HG02588 (cell line): ENCODE measurements at regions not wholly inside any gene's neighbourhood (a gene's known extent, or its start where the extent isn't known, plus 50 kb on each side); places are given as distances from the start of the nearest gene placed in this dataset.

Experiments
- ATAC-seq: cut with Tn5 transposase; IDR thresholded peaks from one replicate; pipeline ENCODE4 v1.9.1; 2021; ENCODE audit warnings: mild to moderate bottlenecking, moderate library complexity; ENCODE audit not compliant: unreplicated experiment

DNA sequence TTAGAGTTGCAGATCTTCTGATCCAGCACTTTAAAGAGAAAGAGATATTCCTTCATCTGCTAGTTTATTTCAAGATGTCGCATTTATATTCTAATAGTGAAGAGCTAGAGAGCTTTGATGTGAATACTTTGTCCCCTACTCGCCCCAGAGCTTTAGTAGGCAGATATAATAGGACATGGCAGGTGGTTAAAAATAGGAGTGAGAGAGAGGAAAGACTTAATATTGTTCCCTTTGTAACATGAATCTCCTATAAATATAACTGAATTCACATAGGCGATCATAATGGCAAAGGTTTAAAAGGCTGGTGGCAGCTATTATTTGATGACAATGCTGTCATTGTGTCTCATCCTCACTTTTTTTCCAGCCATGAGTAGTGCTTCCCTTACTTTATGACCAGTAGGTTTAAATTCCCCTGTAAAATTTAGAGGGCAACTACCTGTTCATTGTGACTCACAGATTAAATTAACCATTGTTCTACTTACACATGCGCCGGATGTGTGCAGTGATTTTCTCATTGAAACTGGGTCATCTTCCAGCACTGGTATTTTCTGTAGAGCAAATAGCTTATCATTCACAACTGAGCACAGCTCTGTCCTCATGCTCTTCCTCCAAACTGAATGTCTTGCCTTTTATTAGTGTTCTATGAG is 906.7 kb upstream of the CELF2 start:
- ATAC-seq, result no peak

DNA sequence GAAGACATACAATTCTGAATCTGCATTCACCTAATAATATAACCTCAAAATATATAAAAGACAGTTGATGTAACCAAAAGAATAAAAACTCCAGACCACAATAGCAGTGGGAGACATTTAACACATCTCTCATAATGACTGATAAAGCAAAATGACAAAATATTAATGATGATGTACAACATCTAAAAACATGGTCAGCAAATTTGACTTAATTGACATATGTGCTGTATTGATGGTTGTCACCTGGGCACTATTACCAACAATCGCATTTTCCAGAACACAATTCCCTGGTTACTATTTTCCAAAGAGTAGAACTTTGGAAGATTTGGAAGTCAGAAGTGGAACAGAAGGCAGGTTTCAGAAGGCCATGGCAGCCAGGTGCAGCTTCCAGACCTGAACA is 899.5 kb upstream of the CELF2 start:
- ATAC-seq, result no peak

DNA sequence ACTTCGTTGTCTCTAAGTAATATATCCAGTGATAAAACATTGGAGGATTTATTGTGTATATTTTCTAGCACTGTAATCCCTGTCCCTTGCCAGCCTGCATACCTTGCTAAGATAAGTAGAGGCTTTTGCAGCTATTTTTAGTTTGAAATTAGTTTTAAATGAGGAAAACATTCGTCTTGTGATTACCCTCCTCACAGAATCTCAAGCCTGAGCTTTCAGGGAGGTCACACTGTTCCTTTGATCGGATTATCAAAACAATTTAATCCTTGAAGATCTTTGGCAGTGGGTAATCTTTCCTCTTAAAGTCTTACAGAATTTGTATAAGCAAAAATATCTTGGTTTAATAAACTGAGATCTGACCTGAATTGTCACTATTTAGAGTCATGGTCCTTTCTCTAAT is 897.0 kb upstream of the CELF2 start:
- no peak for ATAC-seq

DNA sequence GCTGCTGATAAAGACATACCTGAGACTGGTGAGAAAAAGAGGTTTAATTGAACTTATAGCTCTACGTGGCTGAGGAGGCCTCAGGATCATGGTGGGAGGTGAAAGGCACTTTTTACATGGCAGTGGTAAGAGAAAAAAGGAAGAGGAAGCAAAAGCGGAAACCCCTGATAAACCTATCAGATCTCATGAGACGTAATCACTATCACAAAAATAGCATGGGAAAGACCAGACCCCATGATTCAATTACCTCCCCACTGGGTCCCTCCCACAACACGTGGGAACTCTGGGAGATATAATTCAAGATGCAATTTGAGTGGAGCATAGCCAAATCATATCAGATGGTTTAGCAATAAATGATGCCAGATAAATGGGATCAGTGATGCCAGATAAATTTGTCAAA is 892.0 kb upstream of the CELF2 start:
- no peak for ATAC-seq

DNA sequence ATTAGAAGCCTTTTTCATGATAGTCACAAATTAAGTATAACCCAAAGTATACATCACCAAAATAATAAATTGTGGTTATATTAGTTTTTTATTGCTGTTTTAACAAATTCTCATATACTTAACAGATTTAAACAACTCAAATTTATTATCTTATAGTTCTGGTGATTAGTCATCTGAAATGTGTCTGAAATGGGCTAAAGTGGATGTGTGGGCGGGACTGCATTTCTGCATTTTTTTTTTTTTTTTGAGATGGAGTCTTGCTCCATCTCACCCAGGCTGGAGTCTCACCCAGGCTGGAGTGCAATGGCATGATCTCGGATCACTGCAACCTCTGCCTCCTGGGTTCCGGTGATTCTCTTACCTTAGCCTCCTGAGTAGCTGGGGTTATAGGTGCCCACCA is 891.5 kb upstream of the CELF2 start:
- ATAC-seq, result no peak

DNA sequence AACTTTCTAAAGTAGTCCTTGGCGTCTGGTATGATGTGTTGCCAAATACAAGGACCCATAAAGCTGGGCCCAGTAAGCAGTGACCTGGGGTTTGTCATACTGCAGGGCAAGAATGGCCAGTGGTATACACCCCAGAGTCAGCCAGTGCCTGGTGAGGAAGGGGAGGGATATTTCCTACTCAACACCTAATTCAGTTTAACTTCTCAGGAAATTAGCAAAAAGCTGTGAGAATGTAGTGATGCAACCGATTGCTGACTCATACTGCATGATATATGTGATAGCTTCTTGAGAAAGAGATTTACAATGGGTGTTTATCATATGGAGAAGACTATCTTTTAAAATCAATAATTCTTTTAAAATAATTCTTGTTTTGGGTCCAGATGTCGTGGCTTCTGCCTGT is 889.3 kb upstream of the CELF2 start:
- ATAC-seq, result no peak

DNA sequence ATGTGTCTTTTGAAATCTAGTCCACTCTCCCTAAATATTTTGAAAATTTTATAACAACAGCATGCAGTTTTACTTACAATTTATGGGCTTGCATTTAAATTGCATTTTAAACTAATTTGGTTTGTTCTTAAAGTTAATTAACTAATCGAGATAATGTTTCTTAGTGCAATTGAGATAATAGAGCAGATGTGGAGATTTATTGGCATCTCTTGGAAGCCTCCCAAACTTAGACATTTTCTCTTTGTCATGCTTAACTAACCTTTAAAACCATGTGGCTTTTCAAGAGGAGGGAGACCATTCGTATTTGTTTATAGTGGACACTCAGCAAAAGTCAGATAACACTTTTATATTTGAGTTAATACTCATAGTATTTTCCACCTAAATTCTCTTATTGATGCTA is 887.0 kb upstream of the CELF2 start:
- no peak for ATAC-seq

DNA sequence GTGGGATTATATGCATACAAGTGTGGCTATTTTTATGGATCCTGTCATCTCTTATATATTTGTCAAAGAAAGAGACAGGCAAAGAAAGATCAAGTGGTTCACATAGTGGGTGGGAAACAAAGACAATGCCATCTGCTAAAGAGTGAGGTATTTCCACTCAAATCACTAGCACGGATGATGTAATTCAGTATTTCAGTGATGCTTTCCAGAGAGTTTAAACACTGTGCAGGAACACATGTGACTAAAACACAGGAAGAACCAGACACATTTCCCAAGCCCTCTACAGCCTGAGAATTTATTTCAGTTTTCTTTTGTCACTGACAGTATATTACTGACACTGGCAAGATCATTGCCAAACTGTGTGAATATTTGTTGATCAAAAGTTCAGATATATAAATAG is 885.7 kb upstream of the CELF2 start:
- ATAC-seq, result no peak

DNA sequence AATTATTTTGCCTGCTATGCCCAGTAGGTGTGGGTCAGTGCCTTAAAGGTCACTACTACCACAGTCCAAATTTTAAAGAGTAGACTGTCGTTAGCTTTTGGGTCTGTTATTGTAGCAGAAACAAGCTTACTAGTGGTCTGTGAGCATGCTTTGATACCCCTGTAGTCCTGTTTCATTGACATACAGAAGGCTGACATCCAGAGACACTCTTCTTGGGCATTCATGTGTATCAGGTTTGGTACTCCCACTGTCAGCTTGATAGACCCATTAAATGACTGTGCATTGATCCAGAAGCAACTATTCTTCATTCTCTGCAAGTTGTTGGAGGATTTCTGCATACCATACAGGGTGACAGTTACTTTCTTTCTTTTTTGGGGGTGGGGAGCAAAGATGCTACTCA is 884.4 kb upstream of the CELF2 start:
- ATAC-seq, result no peak

DNA sequence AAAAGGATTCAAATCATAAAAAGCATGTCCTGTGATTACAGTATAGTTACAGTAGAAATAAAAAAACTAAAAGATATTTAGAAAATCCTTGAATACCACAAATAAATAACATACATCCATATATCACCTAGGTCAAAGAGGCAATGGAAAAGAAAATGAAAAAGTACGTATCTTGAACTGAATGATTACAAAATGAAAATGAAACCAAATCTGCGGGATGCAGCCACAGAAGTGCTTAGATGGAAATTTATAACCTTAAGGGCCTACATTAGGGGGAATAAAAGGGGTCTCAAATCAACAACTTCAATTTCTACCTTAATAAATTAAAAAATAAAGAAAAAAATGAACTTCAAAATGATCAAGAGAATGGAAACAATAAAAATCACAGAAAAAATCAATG is 879.0 kb upstream of the CELF2 start:
- ATAC-seq, result no peak

DNA sequence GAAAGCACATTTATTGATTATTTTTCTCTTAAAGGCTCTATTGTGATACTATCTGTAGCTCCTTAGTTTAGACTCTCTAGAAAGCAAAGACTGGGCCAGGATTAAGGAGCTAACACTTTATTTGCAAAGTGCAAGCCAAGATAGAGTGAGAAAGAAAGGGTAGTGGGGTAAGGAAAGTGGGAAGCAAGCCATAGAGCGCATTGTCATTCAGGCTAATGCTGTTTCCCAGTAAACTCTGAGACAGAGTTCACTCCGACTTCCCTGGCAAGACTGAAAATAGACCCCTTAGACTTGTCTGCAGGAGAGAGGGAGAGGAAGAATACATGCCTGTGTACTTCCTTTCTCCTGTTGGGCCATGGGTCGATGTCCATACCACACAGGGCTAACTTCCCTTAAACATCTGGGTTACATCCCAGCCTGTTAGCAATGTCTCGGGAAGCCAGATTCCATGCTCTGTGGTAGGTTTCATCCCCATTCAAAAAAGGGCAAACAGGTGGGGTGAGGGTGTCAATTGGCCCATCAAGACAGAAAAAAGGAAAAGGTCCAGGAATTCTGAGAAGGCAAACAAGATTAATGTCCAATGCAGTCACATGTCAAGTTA is 875.8 kb upstream of the CELF2 start:
- ATAC-seq, result no peak

DNA sequence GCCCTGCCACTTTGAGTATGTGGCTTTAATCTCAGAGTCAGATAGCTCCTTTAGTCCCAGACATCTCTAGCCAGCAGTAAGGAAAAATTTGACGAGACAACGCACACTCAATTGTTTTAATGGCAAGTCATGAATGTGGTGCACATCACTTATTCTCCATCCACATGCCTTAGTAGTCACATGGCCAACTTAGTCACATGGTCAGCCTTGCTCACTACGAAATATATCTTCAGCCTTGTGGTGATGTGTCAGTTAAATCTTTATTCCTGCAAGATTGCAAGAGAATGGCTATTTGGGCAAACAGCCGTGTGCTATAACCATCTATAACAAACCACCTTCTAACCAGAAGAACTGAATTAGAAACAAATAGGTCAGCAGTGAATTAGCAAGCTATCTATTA is 871.1 kb upstream of the CELF2 start:
- no peak for ATAC-seq

DNA sequence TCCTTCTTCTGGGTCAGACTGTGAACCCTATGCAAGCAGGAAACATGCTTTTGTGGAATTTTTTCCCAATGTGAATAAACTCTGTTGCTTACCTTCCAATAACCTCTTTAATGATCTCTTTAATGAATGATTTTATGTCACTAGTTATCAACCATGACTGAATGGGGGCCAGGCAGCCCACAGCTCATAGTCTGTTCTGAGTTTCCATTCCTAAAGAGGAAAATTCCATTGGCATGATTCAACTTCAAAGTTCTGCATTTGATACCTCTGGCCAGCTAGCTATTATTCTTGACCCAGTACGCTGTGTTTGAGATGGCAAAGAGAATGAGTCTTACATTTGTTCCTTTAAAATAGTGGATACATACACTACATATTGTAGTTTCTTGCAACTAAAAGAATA is 867.8 kb upstream of the CELF2 start:
- ATAC-seq, result no peak

DNA sequence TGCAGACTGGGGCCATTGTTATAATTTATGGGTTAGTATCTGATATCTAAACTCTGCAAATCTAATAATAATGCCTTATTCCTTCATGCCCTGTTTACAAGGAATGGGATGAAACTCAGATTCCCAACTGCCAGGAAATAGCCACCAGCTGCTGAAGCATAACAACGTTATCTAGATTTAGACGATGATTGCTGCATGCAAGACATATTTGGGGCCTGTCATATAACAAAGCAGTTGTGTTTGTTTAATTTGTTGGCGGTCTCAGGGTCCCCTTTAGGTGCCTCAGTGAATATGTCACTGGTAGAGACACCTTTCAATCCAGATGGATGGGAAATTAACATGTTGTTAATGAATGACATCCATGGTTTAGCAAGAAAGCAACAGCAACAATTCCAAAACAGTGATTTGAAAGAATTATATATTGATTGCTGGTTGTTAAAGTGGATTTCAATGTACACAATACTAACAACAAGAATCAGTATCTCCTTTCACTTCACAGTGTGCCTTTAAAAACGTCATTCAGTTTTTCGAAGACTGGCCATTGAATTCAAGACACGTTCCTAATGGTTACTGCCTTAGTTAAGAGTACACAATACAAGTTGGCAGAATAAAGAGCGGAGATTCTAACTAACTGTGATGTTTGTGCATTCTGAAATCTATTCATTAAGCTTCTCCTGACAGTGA is 860.6 kb upstream of the CELF2 start:
- ATAC-seq, result no peak

DNA sequence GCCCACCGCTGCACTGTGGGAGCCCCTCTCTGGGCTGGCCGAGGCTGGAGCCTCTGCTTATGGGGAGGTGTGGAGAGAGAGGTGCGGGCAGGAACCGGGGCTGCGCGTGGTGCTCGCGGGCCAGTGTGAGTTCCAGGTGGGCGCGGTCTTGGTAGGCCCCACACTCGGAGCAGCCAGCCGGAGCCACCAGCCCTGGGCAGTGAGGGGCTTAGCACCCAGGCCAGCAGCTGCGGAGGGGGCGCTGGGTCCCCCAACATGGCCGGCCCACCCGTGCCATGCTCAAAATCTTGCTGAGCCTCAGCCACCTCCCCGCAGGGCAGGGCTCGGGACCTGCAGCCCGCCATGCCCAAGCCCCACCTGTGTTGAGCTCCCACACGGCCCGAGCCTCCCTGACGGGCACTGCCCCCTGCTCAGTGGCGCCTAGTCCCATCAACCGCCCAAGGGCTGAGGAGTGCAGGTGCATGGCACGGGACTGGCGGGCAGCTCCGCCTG is 856.8 kb upstream of the CELF2 start:
- ATAC-seq, result no peak

DNA sequence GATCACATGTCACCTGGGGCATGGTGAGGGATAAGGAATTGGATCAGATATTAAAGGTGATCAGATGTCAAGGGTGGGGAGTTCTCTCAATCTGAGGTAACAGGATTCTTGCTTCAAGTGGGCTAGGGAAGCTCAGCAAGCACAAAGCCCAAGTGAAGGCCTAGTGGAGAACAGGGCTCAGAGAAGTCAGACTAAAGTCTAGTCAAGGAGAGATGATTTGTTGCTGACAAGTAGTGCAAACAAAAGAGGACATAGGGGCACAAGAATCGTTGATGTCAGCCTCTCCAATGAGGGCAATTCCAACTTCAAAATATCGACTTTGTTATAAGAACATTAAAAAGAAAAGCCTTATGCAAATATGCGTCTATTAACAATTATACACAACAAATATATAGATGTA is 852.8 kb upstream of the CELF2 start:
- ATAC-seq, result no peak

DNA sequence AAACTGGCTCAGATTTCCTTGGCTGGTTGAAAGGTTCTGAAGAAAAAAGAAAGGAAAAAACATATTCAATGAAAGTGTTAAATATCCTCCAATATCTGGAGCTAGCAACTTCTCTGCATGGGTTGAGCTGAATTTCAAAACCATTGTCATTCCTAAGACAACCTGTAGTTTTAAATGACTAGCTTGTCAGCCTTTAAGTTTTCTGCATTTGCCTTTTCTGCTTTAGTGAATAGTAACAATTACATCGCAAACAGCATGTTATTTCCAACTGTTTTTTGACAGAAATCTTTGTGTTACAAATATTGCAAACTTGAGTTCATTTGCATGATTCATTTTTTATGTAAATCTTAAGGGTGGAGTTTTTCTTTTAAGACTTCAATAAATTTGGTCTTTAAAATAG is 852.3 kb upstream of the CELF2 start:
- no peak for ATAC-seq

DNA sequence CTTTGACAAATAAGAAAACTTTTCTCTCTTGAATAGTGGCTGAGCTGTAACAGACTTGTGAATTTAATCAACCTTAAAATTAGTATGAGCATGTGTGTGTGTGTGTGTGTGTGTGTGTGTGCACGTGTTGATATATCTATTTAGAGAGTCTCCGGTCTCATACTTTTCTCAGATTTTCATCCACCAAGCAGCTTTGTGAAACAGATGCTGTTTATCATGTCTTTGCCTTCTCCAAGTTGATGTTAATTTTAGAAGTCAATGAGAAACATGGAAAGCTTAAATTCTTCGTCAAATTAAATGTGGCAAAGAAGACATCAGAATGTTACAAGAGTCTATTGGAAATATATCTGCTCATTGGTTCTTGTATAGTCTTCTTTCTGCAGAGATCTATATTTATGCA is 839.2 kb upstream of the CELF2 start:
- ATAC-seq, result no peak

DNA sequence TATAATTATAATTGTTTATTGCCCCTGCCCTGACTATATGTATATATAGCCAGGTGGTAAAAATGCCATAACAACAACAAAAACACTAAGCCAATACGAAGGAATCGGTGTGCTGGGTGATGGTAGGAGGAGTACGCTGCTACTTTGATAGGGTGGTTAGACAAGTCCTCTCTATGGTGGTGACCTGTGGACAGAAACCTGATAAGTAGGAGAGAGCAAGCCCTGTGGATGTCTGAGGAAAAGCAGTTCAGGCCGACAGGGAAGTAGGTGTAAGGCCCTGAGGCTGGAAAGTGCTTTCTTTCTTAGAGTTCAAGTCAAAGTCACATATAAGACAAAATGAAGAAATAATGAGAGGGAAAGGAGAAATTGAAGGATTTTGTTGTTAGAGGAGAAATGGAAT is 823.8 kb upstream of the CELF2 start:
- no peak for ATAC-seq

DNA sequence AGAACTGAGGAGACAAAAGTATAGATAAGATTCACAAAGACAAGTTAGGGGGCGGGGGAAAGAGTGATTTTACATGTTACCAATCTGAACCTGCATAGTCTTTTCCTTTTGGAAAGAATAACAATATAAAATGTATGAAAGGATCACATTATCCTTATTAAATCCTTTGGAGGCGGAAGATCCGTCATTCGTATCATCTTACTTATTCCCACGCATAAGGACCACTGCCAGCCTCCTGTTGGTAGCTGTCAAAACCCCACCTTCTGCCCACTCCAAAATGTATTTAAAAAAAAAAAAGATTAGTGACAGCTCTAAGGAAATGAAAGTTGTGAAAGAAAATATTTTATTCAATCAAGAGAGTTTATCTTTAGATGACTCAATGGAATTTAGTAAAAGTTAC is 821.0 kb upstream of the CELF2 start:
- ATAC-seq, result no peak

DNA sequence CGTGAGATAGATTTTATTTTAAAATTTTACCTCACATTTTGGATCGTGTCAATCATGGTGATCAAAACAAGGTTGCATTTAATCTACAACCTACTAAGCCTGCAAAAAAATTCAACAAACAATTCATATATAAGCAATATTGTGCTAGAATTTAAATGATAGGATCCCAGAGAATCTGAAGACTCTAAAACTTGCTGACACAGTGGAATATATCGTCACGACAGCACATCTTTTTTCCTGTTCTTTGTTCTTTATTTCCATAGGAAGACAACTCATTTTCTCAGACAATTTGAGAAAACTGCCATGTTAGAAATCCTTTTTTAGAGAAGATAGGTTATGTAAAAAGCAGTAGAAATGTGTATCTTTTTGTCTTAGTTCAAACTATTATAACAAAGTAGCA is 820.2 kb upstream of the CELF2 start:
- no peak for ATAC-seq

DNA sequence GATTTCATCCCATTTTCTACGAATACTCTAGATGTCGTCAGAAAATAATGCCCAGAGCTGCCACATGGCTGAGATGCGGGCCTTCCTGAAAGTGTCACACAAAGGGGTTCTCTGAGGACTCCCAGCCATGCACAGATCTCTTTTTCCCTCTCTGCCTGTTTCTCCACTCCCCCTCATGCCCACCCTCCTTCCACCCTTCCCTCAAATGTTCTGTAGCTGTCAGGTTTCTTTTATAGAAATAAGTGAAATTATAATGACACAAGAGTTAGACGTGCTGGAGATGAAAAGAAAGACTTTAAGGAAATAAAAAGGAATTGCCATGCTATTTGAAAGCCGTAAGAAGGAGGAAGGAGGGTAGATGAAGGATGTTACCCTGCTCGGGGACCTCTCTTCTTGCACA is 819.3 kb upstream of the CELF2 start:
- ATAC-seq, result no peak

DNA sequence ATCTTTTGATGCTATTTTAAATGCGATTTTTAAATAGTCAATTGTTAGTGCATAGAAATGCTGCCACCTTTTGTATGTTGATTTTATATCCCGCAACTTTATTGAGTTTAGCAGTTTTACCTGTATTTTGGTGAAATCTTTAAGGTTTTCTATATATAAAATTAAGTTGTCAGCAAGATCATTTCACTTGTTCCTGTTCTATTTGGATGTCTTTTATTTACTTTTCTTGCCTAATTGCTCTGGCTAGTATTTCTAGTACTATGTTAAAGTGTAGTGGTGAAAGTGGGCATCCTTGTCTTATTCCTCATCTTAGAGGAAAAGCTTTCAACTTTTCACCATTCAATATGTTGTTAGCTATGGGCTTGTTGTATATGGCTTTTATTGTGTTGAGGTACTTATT is 813.3 kb upstream of the CELF2 start:
- ATAC-seq, result no peak
